Testis (tissue), 2 donors: ENCODE measurements at regions not wholly inside any gene's neighbourhood (a gene's known extent, or its start where the extent isn't known, plus 50 kb on each side); places are given as distances from the start of the nearest gene placed in this dataset.

Experiments
- POLR2A ChIP-seq: fragments of 450-650 bp; IDR thresholded peaks from one replicate; pipeline ENCODE4 v1.6.1; 2017; ENCODE audit warnings: antibody characterized with exemption, mild to moderate bottlenecking, moderate library complexity
- TF ChIP-seq, protein P1 (sequence below), 3 experiments: fragments of 450-650 bp in 2 of 3; fragments of 200-600 bp in 1 of 3; sonication (generic) in 1 of 3; IDR thresholded peaks; one replicate each; pipeline ENCODE4 v1.5.1; 2016 to 2019; ENCODE audit warnings: antibody characterized with exemption in 3 of 3, mild to moderate bottlenecking in 2 of 3, moderate library complexity in 1 of 3

DNA sequence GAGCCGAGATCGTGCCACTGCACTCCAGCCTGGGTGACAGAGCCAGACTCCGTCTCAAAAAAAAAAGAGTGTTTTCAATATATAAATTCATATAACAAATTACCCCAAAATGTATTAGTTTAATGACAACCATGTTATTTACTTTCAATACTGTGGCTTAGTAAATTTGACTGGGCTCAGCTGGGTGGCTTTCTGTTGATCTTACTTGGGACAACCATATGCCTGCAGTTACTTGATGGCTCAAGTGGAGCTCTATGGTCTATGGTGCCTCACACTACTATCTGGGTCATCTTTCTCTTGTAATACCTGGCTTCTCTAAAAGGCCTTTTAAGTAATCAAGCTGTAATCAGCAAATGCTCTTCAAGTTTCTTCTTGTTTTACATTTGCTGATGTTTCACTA lies 341.5 kb upstream of the SPHKAP start:
- TF ChIP-seq, protein P1, sequence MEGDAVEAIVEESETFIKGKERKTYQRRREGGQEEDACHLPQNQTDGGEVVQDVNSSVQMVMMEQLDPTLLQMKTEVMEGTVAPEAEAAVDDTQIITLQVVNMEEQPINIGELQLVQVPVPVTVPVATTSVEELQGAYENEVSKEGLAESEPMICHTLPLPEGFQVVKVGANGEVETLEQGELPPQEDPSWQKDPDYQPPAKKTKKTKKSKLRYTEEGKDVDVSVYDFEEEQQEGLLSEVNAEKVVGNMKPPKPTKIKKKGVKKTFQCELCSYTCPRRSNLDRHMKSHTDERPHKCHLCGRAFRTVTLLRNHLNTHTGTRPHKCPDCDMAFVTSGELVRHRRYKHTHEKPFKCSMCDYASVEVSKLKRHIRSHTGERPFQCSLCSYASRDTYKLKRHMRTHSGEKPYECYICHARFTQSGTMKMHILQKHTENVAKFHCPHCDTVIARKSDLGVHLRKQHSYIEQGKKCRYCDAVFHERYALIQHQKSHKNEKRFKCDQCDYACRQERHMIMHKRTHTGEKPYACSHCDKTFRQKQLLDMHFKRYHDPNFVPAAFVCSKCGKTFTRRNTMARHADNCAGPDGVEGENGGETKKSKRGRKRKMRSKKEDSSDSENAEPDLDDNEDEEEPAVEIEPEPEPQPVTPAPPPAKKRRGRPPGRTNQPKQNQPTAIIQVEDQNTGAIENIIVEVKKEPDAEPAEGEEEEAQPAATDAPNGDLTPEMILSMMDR (IDR thresholded peaks at IDR 0.05) = no peak
- TF ChIP-seq POLR2A = no peak
